ENCODE measurements at regions not wholly inside any gene's neighbourhood (a gene's known extent, or its start where the extent isn't known, plus 50 kb on each side); places are given as distances from the start of the nearest gene placed in this dataset.
"Not testable (repeated sequence)": the region's sequence is repeated elsewhere in the genome, so short reads cannot be mapped to it uniquely, and the experiment has no call there.

GRCh38 chr3:161695811-161696210 is 199.2 kb downstream of the OTOL1 start:
- no peak for ATAC-seq (replicated peaks in 1 of 4)
- whole genome bisulfite sequencing (ENCODE audit: insufficient coverage), result no CpG with 5 or more reads among the region's 1 CpG
- peaks cover 0 to 7% (median 0%) of the 10 kb centered on the region in 3 donors for H3K9me3 Mint-ChIP-seq
- H3K36me3 ChIP-seq (ENCODE audit: control insufficient read depth in 2 of 2, extremely low read depth in 1 of 2, insufficient read depth in 1 of 2, low read length in 1 of 2), result no peaks in the 10 kb centered on the region
- no peak overlapping the region for H3K4me3 ChIP-seq (ENCODE audit: control insufficient read depth in 1 of 2, extremely low read depth in 1 of 2, low read length in 1 of 2)
- no peak overlapping the region for H3K27ac Mint-ChIP-seq
- H3K27ac ChIP-seq (ENCODE audit: low read length), result no peak overlapping the region
- H3K4me1 ChIP-seq (ENCODE audit: control insufficient read depth in 1 of 2, extremely low read depth in 1 of 2, insufficient read depth in 2 of 2, low read length in 2 of 2), result no peaks in the 10 kb centered on the region
- no peaks in the 10 kb centered on the region for H3K4me1 Mint-ChIP-seq
- H3K4me3 Mint-ChIP-seq, result no peak overlapping the region
- H3K36me3 Mint-ChIP-seq, result no peaks in the 10 kb centered on the region
- CTCF ChIA-PET, result no interaction called here
- no peak for DNase-seq
- POLR2A ChIA-PET, result no interaction called here
- H3K9me3 ChIP-seq, result no peaks in the 10 kb centered on the region
- H3K27me3 Mint-ChIP-seq, result no peaks in the 10 kb centered on the region
- no peaks in the 10 kb centered on the region for H3K27me3 ChIP-seq (replicated peaks in 1 of 2; ENCODE audit: control insufficient read depth in 2 of 2, extremely low read depth in 1 of 2, insufficient read depth in 2 of 2, low read length in 1 of 2)

- Mint-ChIP-seq H3K27me3 (no peaks in the 10 kb centered on the region), H3K4me3 (no peak overlapping the region), H3K36me3 (no peaks in the 10 kb centered on the region), H3K27ac (peak overlapping the region in 1 of 2 donors; percentile 10), H3K9me3 (peaks cover 0 to 9% (median 5%) of the 10 kb centered on the region in 3 donors), H3K4me1 (no peaks in the 10 kb centered on the region)
- 67% methylated on average over 2 of the region's 2 CpGs for WGBS (ENCODE audit: insufficient coverage)
- Histone ChIP-seq H3K4me3 (ENCODE audit: control insufficient read depth in 1 of 2, extremely low read depth in 1 of 2, low read length in 1 of 2) (no peak overlapping the region), H3K27me3 (replicated peaks in 1 of 2; ENCODE audit: control insufficient read depth in 2 of 2, extremely low read depth in 1 of 2, insufficient read depth in 2 of 2, low read length in 1 of 2) (no peaks in the 10 kb centered on the region), H3K4me1 (ENCODE audit: control insufficient read depth in 1 of 2, extremely low read depth in 1 of 2, insufficient read depth in 2 of 2, low read length in 2 of 2) (no peaks in the 10 kb centered on the region), H3K36me3 (ENCODE audit: control insufficient read depth in 2 of 2, extremely low read depth in 1 of 2, insufficient read depth in 1 of 2, low read length in 1 of 2) (no peaks in the 10 kb centered on the region), H3K27ac (ENCODE audit: low read length) (no peak overlapping the region), H3K9me3 (no peaks in the 10 kb centered on the region)
- no peak for DNase-seq
- POLR2A ChIA-PET, result no interaction called here
- CTCF ChIA-PET, result no interaction called here
- no peak for ATAC-seq (replicated peaks in 1 of 4)
Measured at GRCh38 chr3:161700998-161701397, 204.4 kb downstream of the OTOL1 start.

DNA sequence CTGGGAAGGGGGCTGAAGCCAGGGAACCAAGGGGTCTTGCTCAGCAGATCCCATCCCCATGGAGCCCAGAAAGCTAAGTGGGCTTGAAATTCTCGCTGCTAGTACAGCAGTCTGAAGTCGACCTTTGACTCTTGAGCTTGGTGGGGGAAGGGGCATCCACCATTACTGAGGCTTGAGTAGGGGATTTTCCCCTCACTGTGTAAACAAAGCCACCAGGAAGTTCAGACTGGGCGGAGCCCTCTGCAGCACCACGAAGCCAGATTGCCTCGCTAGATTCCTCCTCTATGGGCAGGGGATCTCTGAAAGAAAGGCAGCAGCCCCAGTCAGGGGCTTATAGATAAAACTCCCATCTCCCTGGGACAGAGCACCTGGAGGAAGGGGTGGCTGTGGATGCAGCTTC is 210.6 kb downstream of the OTOL1 start:
- CTCF ChIA-PET; ATAC-seq (replicated peaks in 1 of 4); POLR2A ChIA-PET; H3K4me3 ChIP-seq (ENCODE audit: control insufficient read depth in 1 of 2, extremely low read depth in 1 of 2, low read length in 1 of 2); DNase-seq; H3K4me3 Mint-ChIP-seq; H3K36me3 Mint-ChIP-seq; H3K27me3 Mint-ChIP-seq; H3K4me1 ChIP-seq (ENCODE audit: control insufficient read depth in 1 of 2, extremely low read depth in 1 of 2, insufficient read depth in 2 of 2, low read length in 2 of 2); H3K27ac ChIP-seq (ENCODE audit: low read length); H3K27me3 ChIP-seq (replicated peaks in 1 of 2; ENCODE audit: control insufficient read depth in 2 of 2, extremely low read depth in 1 of 2, insufficient read depth in 2 of 2, low read length in 1 of 2); H3K36me3 ChIP-seq (ENCODE audit: control insufficient read depth in 2 of 2, extremely low read depth in 1 of 2, insufficient read depth in 1 of 2, low read length in 1 of 2); H3K9me3 ChIP-seq; H3K27ac Mint-ChIP-seq; H3K4me1 Mint-ChIP-seq: not testable (repeated sequence)
- H3K9me3 Mint-ChIP-seq, result peaks cover 3 to 22% (median 18%) of the 10 kb centered on the region in 3 donors
- no CpG with 5 or more reads among the region's 5 CpGs for WGBS (ENCODE audit: insufficient coverage)

- DNase-seq, result no peak
- POLR2A ChIA-PET, result no interaction called here
- Histone ChIP-seq H3K4me1 (ENCODE audit: control insufficient read depth in 1 of 2, extremely low read depth in 1 of 2, insufficient read depth in 2 of 2, low read length in 2 of 2) (no peaks in the 10 kb centered on the region), H3K36me3 (ENCODE audit: control insufficient read depth in 2 of 2, extremely low read depth in 1 of 2, insufficient read depth in 1 of 2, low read length in 1 of 2) (no peaks in the 10 kb centered on the region), H3K27ac (ENCODE audit: low read length) (no peak overlapping the region), H3K4me3 (ENCODE audit: control insufficient read depth in 1 of 2, extremely low read depth in 1 of 2, low read length in 1 of 2) (no peak overlapping the region), H3K9me3 (no peaks in the 10 kb centered on the region), H3K27me3 (replicated peaks in 1 of 2; ENCODE audit: control insufficient read depth in 2 of 2, extremely low read depth in 1 of 2, insufficient read depth in 2 of 2, low read length in 1 of 2) (no peaks in the 10 kb centered on the region)
- no peaks in the 10 kb centered on the region for H3K4me1 Mint-ChIP-seq
- no peaks in the 10 kb centered on the region for H3K27me3 Mint-ChIP-seq
- H3K9me3 Mint-ChIP-seq, result peaks cover 6 to 20% (median 7%) of the 10 kb centered on the region in 3 donors
- no peak overlapping the region for H3K4me3 Mint-ChIP-seq
- CTCF ChIA-PET, result no interaction called here
- no peaks in the 10 kb centered on the region for H3K36me3 Mint-ChIP-seq
- ATAC-seq (replicated peaks in 1 of 4), result no peak
- H3K27ac Mint-ChIP-seq, result no peak overlapping the region
Measured at GRCh38 chr3:161713731-161714130, 217.1 kb downstream of the OTOL1 start.

DNA sequence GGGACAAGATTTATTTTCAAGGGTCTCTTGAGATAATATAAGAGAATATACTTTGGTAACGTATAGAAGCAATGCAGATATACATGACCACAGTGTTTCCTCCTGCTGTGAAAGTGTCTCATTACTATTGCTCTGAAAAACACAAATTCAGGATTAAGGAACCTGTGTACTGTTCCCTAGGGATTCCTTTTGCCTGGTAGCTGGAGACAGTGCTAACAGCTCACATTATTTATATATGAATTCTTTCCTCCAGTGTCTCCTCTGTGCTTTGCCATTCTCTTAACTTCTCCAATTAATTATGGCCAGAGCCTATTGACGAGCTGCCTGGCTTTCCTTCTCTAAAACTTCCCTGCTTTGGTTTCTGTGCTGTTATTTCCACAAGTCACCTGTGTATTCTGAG is 235.4 kb downstream of the OTOL1 start:
- H3K27me3 ChIP-seq (replicated peaks in 1 of 2; ENCODE audit: control insufficient read depth in 2 of 2, extremely low read depth in 1 of 2, insufficient read depth in 2 of 2, low read length in 1 of 2), result no peaks in the 10 kb centered on the region
- no CpG with 5 or more reads among the region's 2 CpGs for WGBS (ENCODE audit: insufficient coverage)
- H3K27ac ChIP-seq (ENCODE audit: low read length), result no peak overlapping the region
- H3K4me1 ChIP-seq (ENCODE audit: control insufficient read depth in 1 of 2, extremely low read depth in 1 of 2, insufficient read depth in 2 of 2, low read length in 2 of 2), result no peaks in the 10 kb centered on the region
- H3K36me3 ChIP-seq (ENCODE audit: control insufficient read depth in 2 of 2, extremely low read depth in 1 of 2, insufficient read depth in 1 of 2, low read length in 1 of 2), result no peaks in the 10 kb centered on the region
- Mint-ChIP-seq H3K4me1 (no peaks in the 10 kb centered on the region), H3K27me3 (no peaks in the 10 kb centered on the region), H3K27ac (no peak overlapping the region), H3K4me3 (no peak overlapping the region), H3K9me3 (peaks cover 0 to 4% (median 3%) of the 10 kb centered on the region in 3 donors), H3K36me3 (no peaks in the 10 kb centered on the region)
- DNase-seq (no peak), ATAC-seq (replicated peaks in 1 of 4) (no peak)
- no peaks in the 10 kb centered on the region for H3K9me3 ChIP-seq
- CTCF ChIA-PET, result no interaction called here
- POLR2A ChIA-PET, result no interaction called here
- H3K4me3 ChIP-seq (ENCODE audit: control insufficient read depth in 1 of 2, extremely low read depth in 1 of 2, low read length in 1 of 2), result no peak overlapping the region

DNA sequence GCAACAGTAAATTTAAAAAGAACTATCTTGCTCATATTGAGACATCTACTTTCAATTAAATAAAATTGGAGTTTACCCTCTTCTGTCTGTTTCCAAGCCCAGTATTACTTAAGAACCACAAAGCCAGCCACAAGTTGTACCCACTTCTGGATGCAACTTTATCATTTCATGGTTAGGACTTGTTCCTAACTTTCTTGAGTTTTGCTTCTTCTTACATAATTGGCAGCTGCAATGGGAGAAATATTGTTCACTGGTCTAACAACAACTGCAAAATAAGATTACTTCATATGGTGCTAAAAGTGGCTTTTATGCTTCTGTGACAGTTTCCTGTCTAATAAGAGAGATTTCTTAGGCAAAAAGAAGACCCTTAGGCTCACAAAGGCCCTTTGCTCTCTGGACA is 240.6 kb downstream of the OTOL1 start:
- Histone ChIP-seq H3K4me1 (ENCODE audit: control insufficient read depth in 1 of 2, extremely low read depth in 1 of 2, insufficient read depth in 2 of 2, low read length in 2 of 2) (no peaks in the 10 kb centered on the region), H3K9me3 (no peaks in the 10 kb centered on the region), H3K27me3 (replicated peaks in 1 of 2; ENCODE audit: control insufficient read depth in 2 of 2, extremely low read depth in 1 of 2, insufficient read depth in 2 of 2, low read length in 1 of 2) (no peaks in the 10 kb centered on the region), H3K36me3 (ENCODE audit: control insufficient read depth in 2 of 2, extremely low read depth in 1 of 2, insufficient read depth in 1 of 2, low read length in 1 of 2) (no peaks in the 10 kb centered on the region), H3K27ac (ENCODE audit: low read length) (no peak overlapping the region), H3K4me3 (ENCODE audit: control insufficient read depth in 1 of 2, extremely low read depth in 1 of 2, low read length in 1 of 2) (no peak overlapping the region)
- Mint-ChIP-seq H3K36me3 (no peaks in the 10 kb centered on the region), H3K27ac (no peak overlapping the region), H3K9me3 (peaks cover 0 to 8% (median 5%) of the 10 kb centered on the region in 3 donors), H3K4me1 (no peaks in the 10 kb centered on the region), H3K27me3 (no peaks in the 10 kb centered on the region), H3K4me3 (no peak overlapping the region)
- POLR2A ChIA-PET, result no interaction called here
- DNase-seq, result no peak
- CTCF ChIA-PET, result no interaction called here
- ATAC-seq (replicated peaks in 1 of 4), result no peak

- no peaks in the 10 kb centered on the region for H3K27me3 ChIP-seq (replicated peaks in 1 of 2; ENCODE audit: control insufficient read depth in 2 of 2, extremely low read depth in 1 of 2, insufficient read depth in 2 of 2, low read length in 1 of 2)
- ATAC-seq (replicated peaks in 1 of 4), result no peak
- Mint-ChIP-seq H3K36me3 (no peaks in the 10 kb centered on the region), H3K27ac (no peak overlapping the region), H3K27me3 (no peaks in the 10 kb centered on the region), H3K4me3 (no peak overlapping the region), H3K4me1 (no peaks in the 10 kb centered on the region), H3K9me3 (peaks cover 4 to 12% (median 5%) of the 10 kb centered on the region in 3 donors)
- no peaks in the 10 kb centered on the region for H3K36me3 ChIP-seq (ENCODE audit: control insufficient read depth in 2 of 2, extremely low read depth in 1 of 2, insufficient read depth in 1 of 2, low read length in 1 of 2)
- ChIA-PET CTCF (no interaction called here), POLR2A (no interaction called here)
- H3K4me3 ChIP-seq (ENCODE audit: control insufficient read depth in 1 of 2, extremely low read depth in 1 of 2, low read length in 1 of 2), result no peak overlapping the region
- H3K27ac ChIP-seq (ENCODE audit: low read length), result no peak overlapping the region
- DNase-seq, result no peak
- no peaks in the 10 kb centered on the region for H3K4me1 ChIP-seq (ENCODE audit: control insufficient read depth in 1 of 2, extremely low read depth in 1 of 2, insufficient read depth in 2 of 2, low read length in 2 of 2)
- H3K9me3 ChIP-seq, result no peaks in the 10 kb centered on the region
Measured at GRCh38 chr3:161740421-161740820, 243.8 kb downstream of the OTOL1 start.

All from T-cell (primary cell).